Natural killer cell (primary cell): ENCODE measurements at regions not wholly inside any gene's neighbourhood (a gene's known extent, or its start where the extent isn't known, plus 50 kb on each side); places are given as distances from the start of the nearest gene placed in this dataset.

Experiments used
- ATAC-seq, 3 donors: fragments of 150-1000 bp in 2 of 3; fragments of 200-7000 bp in 1 of 3; cut with Tn5 transposase; 1 replicate in 1 of 3; 2 replicates in 2 of 3; pipeline ENCODE4 v1.10.0; 2021; ENCODE audit warnings: mild to moderate bottlenecking in 2 of 3, moderate library complexity in 2 of 3
- DNase-seq, 2 donors: peaks; one replicate each; pipeline versions ENCODE4 v3.0.0 to v3.0.0-alpha.2; 2013 to 2021; ENCODE audit warnings: mixed read lengths in 1 of 2
- H3K27ac ChIP-seq: one replicate; pipeline ENCODE4 v1.5.1; 2013; ENCODE audit warnings: mild to moderate bottlenecking, low read length
- H3K27me3 ChIP-seq: one replicate; pipeline ENCODE4 v1.6.1; 2013; ENCODE audit warnings: low read length; ENCODE audit not compliant: control insufficient read depth, insufficient read depth
- H3K36me3 ChIP-seq: one replicate; pipeline ENCODE4 v1.6.1; 2013; ENCODE audit warnings: low read length; ENCODE audit not compliant: control insufficient read depth, insufficient read depth
- H3K4me1 ChIP-seq: one replicate; pipeline ENCODE4 v1.6.1; 2013; ENCODE audit warnings: low read length; ENCODE audit not compliant: control insufficient read depth, insufficient read depth
- H3K4me3 ChIP-seq: one replicate; pipeline ENCODE4 v1.5.1; 2013; ENCODE audit warnings: low read length
- H3K9me3 ChIP-seq: one replicate; pipeline ENCODE4 v1.6.1; 2013; ENCODE audit warnings: low read length; ENCODE audit not compliant: control insufficient read depth, insufficient read depth
- H3K27ac Mint-ChIP-seq, 2 donors: one replicate each; pipeline ENCODE4 v1.8.0; 2022; ENCODE audit warnings: mild to moderate bottlenecking in 2 of 2, mixed read lengths in 2 of 2, moderate library complexity in 1 of 2
- H3K27me3 Mint-ChIP-seq, 2 donors: one replicate each; pipeline ENCODE4 v1.8.0; 2022; ENCODE audit warnings: low read depth in 2 of 2, mixed read lengths in 2 of 2
- H3K36me3 Mint-ChIP-seq: one replicate; pipeline ENCODE4 v1.8.0; 2022; ENCODE audit warnings: mixed read lengths
- H3K4me1 Mint-ChIP-seq, 2 donors: one replicate each; pipeline ENCODE4 v1.8.0; 2022; ENCODE audit warnings: mixed read lengths in 2 of 2
- H3K4me3 Mint-ChIP-seq: one replicate; pipeline ENCODE4 v1.8.0; 2022; ENCODE audit warnings: mild to moderate bottlenecking, moderate library complexity, mixed read lengths
- H3K9me3 Mint-ChIP-seq, 2 donors: one replicate each; pipeline ENCODE4 v1.8.0; 2022; ENCODE audit warnings: mixed read lengths in 2 of 2
- WGBS: methylation state at CpG from one replicate; pipeline ENCODE4 v1.1.7; 2013; ENCODE audit warnings: missing lambda C conversion rate; ENCODE audit not compliant: insufficient coverage; 5-methylcytosine and 5-hydroxymethylcytosine counted together
- intact Hi-C: fragments of 100-400 bp; cut with micrococcal nuclease; formaldehyde crosslinking; loops from one replicate; pipeline ENCODE4 v1.14.2; 2022
- TF ChIP-seq, protein P1 (sequence below): fragments of 200-600 bp; IDR thresholded peaks from one replicate; pipeline ENCODE4 v1.8.0; 2022; ENCODE audit warnings: antibody characterized with exemption

DNA sequence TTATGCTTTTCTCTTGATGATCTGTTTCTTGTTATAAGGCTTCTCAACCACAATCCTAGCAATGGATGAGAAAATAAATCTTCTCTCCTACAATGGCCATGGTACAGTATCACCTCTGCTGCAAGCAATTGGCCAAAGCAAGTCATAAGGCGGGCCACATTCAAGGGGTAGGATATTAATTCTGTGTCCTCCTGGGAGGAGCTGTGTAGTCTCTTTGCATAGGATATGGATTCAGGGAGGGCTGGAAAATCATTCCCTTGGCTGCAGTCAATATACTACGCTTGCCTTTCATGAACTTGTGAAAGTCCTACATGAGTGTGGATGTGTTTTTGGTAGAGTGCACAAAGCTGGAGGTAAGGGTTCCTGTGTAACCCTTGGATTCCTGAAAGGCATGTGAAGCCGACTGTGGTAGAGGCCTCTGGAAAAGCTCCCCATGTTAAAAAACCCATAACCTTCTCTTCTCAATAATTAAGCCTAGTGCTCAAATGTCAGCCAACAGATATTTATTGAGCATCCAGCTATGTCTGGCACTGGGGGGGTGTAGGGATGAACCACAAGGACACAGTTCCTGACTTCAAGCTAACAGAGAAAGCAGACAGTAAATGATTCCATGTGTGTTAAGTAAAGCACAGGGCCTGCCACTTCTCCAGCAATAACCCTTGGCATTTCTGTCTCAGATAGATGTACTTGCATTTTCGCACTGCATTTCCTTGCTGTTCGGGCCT lies 147.6 kb upstream of the HS3ST3A1 start:
- TF ChIP-seq, protein P1, sequence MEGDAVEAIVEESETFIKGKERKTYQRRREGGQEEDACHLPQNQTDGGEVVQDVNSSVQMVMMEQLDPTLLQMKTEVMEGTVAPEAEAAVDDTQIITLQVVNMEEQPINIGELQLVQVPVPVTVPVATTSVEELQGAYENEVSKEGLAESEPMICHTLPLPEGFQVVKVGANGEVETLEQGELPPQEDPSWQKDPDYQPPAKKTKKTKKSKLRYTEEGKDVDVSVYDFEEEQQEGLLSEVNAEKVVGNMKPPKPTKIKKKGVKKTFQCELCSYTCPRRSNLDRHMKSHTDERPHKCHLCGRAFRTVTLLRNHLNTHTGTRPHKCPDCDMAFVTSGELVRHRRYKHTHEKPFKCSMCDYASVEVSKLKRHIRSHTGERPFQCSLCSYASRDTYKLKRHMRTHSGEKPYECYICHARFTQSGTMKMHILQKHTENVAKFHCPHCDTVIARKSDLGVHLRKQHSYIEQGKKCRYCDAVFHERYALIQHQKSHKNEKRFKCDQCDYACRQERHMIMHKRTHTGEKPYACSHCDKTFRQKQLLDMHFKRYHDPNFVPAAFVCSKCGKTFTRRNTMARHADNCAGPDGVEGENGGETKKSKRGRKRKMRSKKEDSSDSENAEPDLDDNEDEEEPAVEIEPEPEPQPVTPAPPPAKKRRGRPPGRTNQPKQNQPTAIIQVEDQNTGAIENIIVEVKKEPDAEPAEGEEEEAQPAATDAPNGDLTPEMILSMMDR = no peak
- H3K27ac ChIP-seq = no peak overlapping the region
- ATAC-seq = no peak
- no peaks in the 10 kb centered on the region for H3K36me3 ChIP-seq
- no peaks in the 10 kb centered on the region for H3K27me3 ChIP-seq
- Mint-ChIP-seq H3K27ac (no peak overlapping the region), H3K4me1 (no peaks in the 10 kb centered on the region), H3K4me3 (no peak overlapping the region), H3K36me3 (no peaks in the 10 kb centered on the region), H3K27me3 (peaks cover 4 to 19% of the 10 kb centered on the region in 2 donors), H3K9me3 (no peaks in the 10 kb centered on the region)
- intact Hi-C loops = no loop called here
- H3K4me1 ChIP-seq = no peaks in the 10 kb centered on the region
- WGBS = 87% methylated on average over 4 of the region's 5 CpGs
- no peaks in the 10 kb centered on the region for H3K9me3 ChIP-seq
- no peak overlapping the region for H3K4me3 ChIP-seq
- DNase-seq = no peak

GRCh38 chr17:13749891-13750235 lies 148.1 kb upstream of the HS3ST3A1 start:
- peaks cover 4 to 15% of the 10 kb centered on the region in 2 donors for H3K27me3 Mint-ChIP-seq
- H3K36me3 Mint-ChIP-seq = no peaks in the 10 kb centered on the region
- no peaks in the 10 kb centered on the region for H3K4me1 ChIP-seq
- TF ChIP-seq, protein P1 = no peak
- intact Hi-C loops = no loop called here
- no peaks in the 10 kb centered on the region for H3K27me3 ChIP-seq
- H3K27ac Mint-ChIP-seq = no peak overlapping the region
- DNase-seq (no peak), ATAC-seq (no peak)
- H3K4me3 ChIP-seq = no peak overlapping the region
- H3K9me3 ChIP-seq = no peaks in the 10 kb centered on the region
- H3K4me1 Mint-ChIP-seq = no peaks in the 10 kb centered on the region
- no peaks in the 10 kb centered on the region for H3K9me3 Mint-ChIP-seq
- 24% methylated on average over 1 of the region's 1 CpG for WGBS
- no peak overlapping the region for H3K4me3 Mint-ChIP-seq
- H3K27ac ChIP-seq = no peak overlapping the region
- no peaks in the 10 kb centered on the region for H3K36me3 ChIP-seq

DNA sequence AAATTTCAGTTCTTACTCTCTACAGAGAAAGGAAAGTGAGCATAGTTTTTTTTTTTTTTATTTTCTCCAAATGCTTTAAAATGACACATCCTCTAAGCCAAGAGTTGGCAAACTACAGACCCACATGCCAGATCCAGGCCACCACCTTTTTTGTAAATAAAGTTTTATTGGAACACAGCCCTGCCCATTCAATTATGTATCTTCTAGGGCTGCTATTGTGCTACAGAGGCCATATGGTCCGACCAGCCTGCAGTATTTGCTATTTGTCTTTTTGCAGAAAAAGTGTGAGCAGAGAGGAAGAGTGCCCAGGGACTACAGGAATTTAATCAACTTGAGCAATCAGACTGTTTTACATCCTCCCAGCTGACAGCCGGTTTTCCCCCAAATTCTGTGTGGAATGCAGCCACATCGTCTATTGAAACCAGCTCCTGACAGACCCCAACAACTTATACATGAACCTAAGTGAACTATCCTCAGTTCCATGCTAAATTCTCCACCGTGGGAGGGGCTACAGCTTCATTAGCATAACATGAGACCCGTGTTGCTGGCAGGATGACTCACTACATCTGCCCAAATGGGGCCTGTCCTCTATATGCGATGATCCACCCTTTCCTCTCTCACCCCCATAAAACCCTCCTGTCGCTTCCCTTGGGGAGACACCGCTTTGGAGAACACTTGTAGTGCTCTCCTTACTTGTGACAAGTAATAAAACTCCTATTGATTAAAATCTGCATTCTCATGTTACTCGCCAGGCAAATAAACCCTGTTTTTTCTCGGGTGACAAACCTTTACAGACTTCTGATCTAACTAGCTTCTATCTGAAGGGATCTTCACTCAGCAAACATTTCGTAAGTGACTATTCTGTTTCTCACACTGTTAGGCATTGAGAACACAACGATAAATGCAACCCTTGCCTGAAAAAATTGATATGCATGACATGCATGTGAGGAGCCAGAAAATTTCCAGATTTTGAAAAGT lies 149.4 kb upstream of the HS3ST3A1 start:
- Mint-ChIP-seq H3K36me3 (no peaks in the 10 kb centered on the region), H3K9me3 (no peaks in the 10 kb centered on the region), H3K4me1 (no peaks in the 10 kb centered on the region), H3K27me3 (peaks cover 4 to 7% of the 10 kb centered on the region in 2 donors), H3K27ac (no peak overlapping the region), H3K4me3 (no peak overlapping the region)
- Histone ChIP-seq H3K4me3 (no peak overlapping the region), H3K27ac (no peak overlapping the region), H3K9me3 (no peaks in the 10 kb centered on the region), H3K4me1 (no peaks in the 10 kb centered on the region), H3K36me3 (no peaks in the 10 kb centered on the region), H3K27me3 (no peaks in the 10 kb centered on the region)
- WGBS = 63% methylated on average over 12 of the region's 12 CpGs
- TF ChIP-seq, protein P1 = no peak
- ATAC-seq = no peak
- no peak for DNase-seq
- intact Hi-C loops = no loop called here
